GM12874 (cell line): ENCODE measurements at regions not wholly inside any gene's neighbourhood (a gene's known extent, or its start where the extent isn't known, plus 50 kb on each side); places are given as distances from the start of the nearest gene placed in this dataset.

Experiments used
- TF ChIP-seq, protein P1 (sequence below): IDR thresholded peaks from 2 replicates; pipeline ENCODE4 v1.5.1; 2011; ENCODE audit warnings: low read depth, mild to moderate bottlenecking, control low read depth, low read length, moderate library complexity; ENCODE audit not compliant: insufficient read depth

DNA sequence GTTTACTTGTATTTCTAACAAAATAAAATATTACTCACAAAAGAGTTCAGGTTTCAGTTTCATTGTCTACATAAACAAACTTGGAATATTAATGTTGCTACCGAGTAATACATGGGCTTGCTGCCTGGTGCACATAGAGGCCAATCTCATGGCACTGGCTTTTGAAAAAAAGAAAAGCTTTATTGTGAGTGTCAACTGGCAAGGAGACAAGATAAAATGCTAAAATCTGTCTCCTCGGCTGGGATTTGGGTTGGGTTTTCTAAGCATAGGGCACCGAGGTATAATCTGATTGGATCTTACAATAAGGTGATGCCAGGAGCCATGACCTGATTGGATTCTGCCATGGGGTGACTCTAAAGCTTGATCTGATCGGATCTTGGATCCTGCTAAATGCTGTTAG lies 1519.9 kb upstream of the MIR17HG start:
- TF ChIP-seq, protein P1, sequence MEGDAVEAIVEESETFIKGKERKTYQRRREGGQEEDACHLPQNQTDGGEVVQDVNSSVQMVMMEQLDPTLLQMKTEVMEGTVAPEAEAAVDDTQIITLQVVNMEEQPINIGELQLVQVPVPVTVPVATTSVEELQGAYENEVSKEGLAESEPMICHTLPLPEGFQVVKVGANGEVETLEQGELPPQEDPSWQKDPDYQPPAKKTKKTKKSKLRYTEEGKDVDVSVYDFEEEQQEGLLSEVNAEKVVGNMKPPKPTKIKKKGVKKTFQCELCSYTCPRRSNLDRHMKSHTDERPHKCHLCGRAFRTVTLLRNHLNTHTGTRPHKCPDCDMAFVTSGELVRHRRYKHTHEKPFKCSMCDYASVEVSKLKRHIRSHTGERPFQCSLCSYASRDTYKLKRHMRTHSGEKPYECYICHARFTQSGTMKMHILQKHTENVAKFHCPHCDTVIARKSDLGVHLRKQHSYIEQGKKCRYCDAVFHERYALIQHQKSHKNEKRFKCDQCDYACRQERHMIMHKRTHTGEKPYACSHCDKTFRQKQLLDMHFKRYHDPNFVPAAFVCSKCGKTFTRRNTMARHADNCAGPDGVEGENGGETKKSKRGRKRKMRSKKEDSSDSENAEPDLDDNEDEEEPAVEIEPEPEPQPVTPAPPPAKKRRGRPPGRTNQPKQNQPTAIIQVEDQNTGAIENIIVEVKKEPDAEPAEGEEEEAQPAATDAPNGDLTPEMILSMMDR: no peak

DNA sequence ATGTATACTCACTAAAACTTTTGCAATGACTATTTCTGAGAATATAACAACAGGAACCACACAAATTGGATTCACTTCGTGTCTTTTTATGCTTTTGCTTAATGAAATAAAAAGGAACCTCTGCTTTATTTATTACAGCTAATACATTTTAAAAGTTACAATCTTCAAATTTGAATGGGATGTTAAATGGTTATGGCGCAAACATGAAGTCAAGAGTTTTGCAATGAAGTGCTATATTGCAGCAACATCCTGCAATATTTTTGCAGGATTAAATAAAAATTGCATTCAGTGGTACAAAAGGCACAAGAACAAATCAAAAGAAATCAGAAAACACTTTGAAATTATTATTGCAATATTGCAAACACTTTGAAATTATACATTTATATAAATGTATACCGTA lies 1519.0 kb upstream of the MIR17HG start:
- TF ChIP-seq, protein P1: no peak

DNA sequence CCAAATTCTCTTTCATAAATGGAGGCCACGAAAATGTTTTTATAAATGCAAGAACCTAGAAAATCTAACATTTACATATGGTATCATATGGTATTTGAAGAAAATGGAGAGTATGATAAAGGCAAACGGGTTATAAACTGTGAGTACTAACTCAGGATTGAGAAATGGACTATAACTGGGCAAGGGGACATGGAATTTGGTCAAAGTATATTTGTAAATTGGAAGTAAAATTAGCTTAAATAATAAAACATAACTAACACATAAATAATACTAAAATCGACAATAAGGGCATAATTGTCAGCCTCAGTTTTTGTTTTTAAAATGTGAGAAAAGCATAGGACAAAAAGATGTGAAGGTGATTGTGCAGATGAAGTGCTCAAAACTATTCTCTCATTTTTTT lies 1516.3 kb upstream of the MIR17HG start:
- TF ChIP-seq, protein P1: no peak

DNA sequence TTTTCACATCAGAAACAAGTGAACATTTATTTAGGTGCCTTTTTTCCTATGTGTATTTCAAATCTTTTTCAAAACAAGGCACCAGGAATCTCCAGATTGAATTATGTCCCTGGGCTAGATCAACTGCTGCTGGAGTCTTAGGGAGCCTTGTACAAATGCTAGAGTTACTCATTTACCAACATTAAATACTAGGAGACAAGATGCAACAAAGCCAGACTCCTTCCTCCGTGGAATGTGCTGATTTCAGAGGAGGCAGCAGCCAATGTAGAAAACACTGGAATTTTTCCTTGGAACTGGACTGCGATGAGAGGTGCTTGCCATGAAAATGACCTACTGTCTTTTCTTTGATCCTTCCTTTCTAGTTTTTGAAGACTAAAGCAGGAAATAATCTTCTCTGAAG lies 1514.7 kb upstream of the MIR17HG start:
- TF ChIP-seq, protein P1: no peak

DNA sequence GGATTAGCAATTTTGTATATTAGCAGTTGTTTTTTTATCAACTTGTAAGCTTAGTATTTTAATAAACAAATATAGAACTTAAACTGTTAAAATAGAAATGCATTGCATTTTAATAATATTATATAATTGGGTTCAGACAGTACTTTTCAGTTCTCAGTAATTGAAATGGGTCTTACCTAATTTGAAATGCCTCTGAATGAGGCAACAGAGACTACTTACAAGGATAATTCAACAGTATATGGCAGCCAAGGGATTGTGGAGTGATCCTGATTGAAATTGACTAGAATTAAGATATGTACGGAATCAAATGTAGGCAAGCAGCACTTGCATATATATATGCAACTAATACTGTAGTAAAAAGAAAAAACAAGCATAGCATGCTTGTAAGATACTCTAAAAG lies 1503.9 kb upstream of the MIR17HG start:
- TF ChIP-seq, protein P1: no peak

DNA sequence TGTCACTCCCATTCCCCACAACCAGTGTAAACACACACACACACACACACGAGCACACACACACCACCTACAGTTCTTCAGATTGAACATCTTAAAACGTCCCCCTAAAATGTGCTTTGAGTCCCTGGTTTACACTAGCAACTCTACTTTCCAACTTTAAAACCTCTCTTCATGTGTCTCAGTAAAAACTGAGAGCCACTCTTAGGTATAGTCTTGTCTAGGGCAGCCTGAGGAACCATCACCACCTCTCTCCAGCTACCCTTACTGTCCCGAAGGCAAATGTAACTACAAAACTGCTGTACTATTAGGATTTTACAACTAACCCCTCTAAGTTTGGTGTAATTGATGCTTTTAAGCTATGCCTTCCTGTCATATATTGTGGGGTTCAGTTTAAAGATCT lies 1501.6 kb upstream of the MIR17HG start:
- TF ChIP-seq, protein P1: no peak

DNA sequence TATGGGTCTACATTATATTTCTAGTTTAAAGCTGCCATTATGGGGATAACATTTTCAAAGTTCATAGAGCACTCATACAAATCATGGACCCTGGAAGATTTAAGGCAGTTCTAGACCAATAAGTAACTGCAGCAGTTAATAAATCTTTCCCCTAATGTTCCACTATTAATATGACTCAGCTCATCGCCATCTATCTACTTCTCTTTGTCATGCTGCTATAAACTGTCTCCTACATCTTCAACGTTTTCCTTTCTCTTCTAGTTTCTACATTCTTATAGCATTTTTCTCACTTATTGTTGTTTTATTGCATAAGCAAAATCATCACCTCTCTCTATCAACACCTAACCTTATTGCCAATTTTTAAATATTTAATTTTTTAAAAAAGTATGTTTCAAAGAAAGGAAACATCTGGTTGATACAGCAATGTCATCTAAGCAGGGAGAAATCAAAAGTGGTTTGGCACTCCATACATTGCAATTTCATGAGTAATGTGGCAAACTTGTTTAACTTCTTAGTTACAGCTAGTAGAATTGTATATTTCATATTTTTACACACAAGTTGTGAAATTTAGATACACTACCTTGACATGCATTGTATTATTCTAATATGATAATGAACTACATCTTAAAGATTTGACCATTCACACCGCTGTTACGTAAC lies 1500.4 kb upstream of the MIR17HG start:
- TF ChIP-seq, protein P1: no peak
